ENCODE measurements at regions not wholly inside any gene's neighbourhood (a gene's known extent, or its start where the extent isn't known, plus 50 kb on each side); places are given as distances from the start of the nearest gene placed in this dataset.
"Not testable (repeated sequence)": the region's sequence is repeated elsewhere in the genome, so short reads cannot be mapped to it uniquely, and the experiment has no call there.

GRCh38 chr1:190001187-190001586, 476.5 kb downstream of the BRINP3 start:
- intact Hi-C loops (cut with micrococcal nuclease), result no loop called here

GRCh38 chr1:190003376-190003775, 474.3 kb downstream of the BRINP3 start:
- intact Hi-C loops (cut with micrococcal nuclease), result no loop called here

DNA sequence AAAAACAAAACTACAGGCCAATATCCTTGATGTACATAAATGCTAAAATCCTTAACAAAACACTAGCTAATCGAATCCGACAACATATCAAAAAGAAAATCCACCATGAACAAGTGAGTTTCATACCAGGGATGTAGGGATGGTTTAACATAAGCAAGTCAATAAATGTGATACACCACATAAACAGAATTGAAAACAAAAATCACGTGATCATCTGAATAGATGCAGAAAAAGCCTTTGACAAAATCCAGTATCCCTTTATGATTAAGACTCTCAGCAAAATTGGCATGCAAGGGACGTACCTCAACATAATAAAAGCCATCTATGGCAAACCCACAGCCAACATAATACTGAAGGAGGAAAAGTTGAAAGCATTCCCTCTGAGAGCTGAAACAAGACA, 466.1 kb downstream of the BRINP3 start:
- intact Hi-C loops (cut with micrococcal nuclease), result no loop called here

GRCh38 chr1:190019151-190019550, 458.5 kb downstream of the BRINP3 start:
- intact Hi-C loops (cut with micrococcal nuclease), result not testable (repeated sequence)

GRCh38 chr1:190019717-190020116, 457.9 kb downstream of the BRINP3 start:
- intact Hi-C loops (cut with micrococcal nuclease), result no loop called here

DNA sequence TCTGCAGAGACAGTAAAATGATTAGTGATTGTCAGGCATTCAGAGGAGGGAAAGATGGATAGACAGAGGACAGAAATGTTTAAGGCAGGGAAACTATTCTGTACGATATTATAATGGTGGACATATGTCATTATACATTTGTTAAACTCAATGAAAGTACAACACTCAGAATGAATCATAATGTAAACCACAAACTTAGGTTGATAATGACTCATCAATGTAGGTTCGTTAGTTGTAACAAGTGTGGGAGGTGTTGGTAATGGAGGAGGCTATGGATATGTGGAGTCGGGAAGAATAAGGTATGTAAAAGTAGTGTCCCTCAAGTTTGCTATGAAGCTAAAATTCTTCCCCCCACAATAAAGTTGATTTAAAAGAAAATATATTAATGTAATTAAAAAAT, 455.0 kb downstream of the BRINP3 start:
- intact Hi-C loops (cut with micrococcal nuclease), result no loop called here

- intact Hi-C loops (cut with micrococcal nuclease), result no loop called here
Observed at GRCh38 chr1:190029441-190029840, 448.2 kb downstream of the BRINP3 start.

DNA sequence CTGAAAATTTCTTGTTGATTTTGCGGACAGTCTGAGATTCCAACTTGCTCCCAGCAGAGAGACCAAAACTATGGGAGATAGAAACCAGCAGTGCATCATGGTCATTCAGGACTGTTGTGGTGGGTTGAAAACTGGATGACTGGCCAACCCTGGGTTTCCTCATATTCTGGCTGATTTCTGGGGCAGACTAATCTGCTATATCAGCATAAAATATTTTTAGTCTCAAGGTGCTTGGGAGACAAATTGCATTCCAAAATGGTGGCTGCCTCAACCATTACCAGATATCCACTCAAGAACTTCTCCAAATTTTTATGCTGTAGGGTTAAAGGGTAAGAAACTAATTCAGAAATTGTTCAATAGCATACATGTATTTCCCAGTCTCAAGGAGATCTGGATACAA, 434.0 kb downstream of the BRINP3 start:
- intact Hi-C loops (cut with micrococcal nuclease), result no loop called here

DNA sequence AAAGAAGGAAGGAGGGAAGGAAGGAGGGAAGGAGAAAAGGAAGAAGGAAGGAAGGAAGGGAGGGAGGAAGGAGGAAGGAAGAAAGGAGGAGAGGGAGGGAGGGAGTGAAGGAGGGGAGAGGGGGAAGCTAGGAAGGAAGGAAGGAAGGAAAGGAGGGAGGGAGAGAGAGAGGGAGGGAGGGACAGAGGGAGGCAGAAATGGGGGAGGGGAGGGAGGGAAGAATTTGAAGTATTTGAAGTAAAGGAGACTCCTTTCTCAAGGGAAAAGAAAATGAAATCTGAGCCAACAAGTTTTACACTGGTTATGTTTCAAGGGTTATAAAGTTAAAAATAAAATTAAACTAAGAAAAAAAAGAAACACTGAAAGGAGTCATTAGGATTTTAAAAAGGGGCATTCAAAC, 431.4 kb downstream of the BRINP3 start:
- intact Hi-C loops (cut with micrococcal nuclease), result no loop called here
